GM12892 (cell line): ENCODE measurements at regions not wholly inside any gene's neighbourhood (a gene's known extent, or its start where the extent isn't known, plus 50 kb on each side); places are given as distances from the start of the nearest gene placed in this dataset.

Experiments used
- POLR2A ChIP-seq: IDR thresholded peaks from 2 replicates; pipeline ENCODE4 v1.6.1; 2011; ENCODE audit warnings: low read depth, low read length, control low read depth
- POLR2AphosphoS5 ChIP-seq: IDR thresholded peaks from 2 replicates; pipeline ENCODE4 v1.6.1; 2011; ENCODE audit warnings: low read depth, low read length, control low read depth
- TAF1 ChIP-seq: IDR thresholded peaks from 2 replicates; pipeline ENCODE4 v1.6.1; 2011; ENCODE audit warnings: low read depth, mild to moderate bottlenecking, control low read depth, low read length, borderline replicate concordance

DNA sequence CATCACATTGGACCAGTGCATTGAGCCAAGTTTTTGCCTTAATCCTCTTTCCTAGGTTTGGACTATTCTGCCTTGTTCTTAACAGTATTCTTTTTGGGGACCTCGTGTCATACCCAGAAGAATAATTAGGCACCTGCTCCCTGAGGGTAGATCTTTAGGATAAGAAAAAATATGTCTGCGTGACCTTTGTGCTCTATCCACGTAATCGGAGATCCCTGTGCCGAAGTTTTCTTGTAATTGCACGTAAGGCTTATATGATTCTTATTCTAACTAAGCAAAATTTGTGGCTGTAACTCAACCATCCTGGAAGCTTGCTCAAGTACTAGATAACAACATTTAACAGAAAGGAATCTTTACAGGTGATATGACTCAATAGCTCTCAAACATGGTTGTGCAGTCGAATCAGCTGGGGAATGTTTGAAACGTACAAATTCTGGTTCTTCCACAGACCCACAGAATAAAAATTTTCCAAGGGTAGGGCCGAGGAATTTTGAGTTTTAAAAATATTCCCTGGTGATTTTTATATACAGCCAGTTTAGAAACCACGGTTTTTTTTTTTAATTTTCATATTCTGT is 344.3 kb downstream of the GBA3 start:
- no peak for TF ChIP-seq POLR2AphosphoS5
- TF ChIP-seq POLR2A, result no peak
- TF ChIP-seq TAF1, result no peak
